ENCODE measurements at regions not wholly inside any gene's neighbourhood (a gene's known extent, or its start where the extent isn't known, plus 50 kb on each side); places are given as distances from the start of the nearest gene placed in this dataset.
A peak's percentile ranks its signal among the peaks of the same experiment; 100 is the strongest.
"Not testable (repeated sequence)": the region's sequence is repeated elsewhere in the genome, so short reads cannot be mapped to it uniquely, and the experiment has no call there.

DNA sequence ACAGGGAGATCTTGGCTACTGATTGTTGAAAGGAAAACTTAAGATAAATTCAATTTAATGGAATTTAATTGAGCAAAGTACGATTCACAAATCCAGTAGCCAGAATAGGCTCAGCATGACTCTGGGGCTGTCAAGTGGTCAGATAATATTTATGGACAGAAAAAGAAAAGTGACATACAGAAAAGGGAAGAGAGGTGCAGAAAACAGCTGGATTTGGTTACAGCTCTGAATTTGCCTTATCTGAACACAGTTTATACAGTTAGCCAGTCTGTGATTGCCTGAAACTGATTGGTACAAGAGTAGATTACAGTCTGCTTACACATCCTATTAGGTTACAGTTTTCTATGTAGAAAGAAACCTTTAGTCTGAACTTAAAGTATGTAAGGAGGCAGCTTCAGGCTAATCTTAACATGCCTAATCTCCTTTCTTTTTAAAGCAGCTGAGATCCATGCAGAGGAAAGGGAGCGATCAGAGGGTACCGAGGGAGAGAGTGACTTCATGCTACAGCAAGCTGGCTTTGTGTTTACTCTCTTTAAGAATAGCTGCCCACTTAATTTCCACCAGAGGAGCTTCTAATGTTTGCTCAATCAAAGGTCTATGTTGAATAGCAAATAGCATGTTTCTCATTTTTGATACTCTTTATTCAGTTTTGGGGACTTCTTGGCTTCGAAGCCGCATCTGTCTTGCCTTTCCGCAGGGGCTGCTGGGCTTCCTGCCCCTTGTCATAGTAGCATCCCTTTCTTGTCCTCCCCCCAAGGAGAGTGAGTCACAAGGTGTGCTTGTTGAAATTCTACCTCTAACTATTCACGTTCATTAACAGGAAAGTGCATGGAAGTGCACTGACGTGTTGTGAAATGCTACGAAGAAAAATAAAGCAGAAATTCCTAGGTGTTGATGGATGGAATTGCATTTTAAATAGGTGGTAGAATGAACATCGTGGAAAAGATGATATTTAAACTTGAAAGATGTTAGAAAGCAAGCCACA, 761.2 kb downstream of the TAF11L14 start:
- DNase-seq (ENCODE audit: low read depth in 4 of 4, low spot score in 3 of 4), result no peak

DNA sequence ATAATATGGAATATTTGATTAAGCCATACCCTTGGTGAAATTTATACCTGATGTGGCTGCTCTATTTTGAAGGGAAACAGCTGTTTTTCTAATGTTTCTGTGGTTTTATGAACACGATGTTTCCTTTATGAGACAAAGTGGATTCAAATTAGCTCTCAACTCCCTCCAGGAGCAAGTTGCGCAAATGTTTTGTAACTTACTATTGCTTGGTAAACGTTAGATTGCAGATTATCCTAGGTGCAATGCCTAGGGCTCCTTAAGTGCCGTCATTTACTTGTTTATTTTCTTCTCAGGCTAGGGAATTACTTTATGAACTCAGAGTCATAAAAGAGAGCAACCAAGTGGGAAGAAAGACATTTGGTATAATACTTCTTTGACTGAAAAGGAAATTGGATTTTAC, 763.1 kb downstream of the TAF11L14 start:
- DNase-seq (ENCODE audit: low read depth in 4 of 4, low spot score in 3 of 4), result no peak

DNA sequence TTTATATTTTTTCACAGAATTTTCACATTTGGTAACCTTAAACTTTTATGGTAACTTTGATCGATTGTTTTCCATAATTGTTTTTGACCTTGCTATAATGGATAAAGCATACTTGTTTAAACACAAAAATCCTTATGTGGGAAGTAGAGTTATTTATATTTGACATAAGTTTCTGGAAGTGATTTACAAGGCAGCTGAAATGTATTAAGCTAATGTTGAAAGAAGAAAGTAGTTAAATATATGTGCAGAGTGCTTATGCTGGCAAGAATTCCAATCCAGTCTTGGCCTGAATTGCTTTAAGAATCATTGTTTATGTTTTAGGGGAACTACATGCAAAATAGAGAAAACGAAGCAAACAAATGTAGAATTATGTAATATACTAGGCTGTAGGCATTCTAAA, 763.6 kb downstream of the TAF11L14 start:
- DNase-seq (ENCODE audit: low read depth in 4 of 4, low spot score in 3 of 4), result peak in 2 of 4 donors; percentile 14 to 31

DNA sequence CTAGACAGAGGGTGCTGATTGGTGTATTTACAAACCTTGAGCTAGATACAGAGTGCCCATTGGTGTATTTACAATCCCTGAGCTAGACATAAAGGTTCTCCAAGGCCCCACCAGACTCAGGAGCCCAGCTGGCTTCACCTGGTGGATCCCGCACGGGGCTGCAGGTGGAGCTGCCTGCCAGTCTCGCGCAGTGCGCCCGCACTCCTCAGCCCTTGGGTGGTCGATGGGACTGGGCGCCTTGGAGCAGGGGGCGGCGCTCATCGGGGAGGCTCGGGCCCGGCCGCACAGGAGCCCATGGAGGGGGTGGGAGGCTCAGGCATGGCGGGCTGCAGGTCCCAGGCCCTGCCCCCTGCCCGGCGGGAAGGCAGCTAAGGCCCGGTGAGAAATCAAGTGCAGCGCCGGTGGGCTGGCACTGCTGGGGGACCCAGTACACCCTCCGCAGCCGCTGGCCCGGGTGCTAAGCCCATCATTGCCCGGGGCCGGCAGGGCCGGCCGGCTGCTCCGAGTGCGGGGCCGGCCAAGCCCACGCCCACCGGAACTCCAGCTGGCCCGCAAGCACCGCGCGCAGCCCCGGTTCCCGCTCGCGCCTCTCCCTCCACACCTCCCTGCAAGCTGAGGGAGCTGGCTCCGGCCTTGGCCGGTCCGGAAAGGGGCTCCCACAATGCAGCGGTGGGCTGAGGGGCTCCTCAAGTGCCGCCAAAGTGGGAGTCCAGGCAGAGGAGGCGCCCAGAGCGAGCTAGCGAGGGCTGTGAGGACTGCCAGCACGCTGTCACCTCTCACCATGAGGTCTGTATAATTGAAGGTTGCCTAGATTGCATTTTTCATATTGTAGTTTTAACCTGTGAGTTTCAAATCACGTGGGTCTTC, 765.4 kb downstream of the TAF11L14 start:
- DNase-seq (ENCODE audit: low read depth in 4 of 4, low spot score in 3 of 4), result not testable (repeated sequence)

DNA sequence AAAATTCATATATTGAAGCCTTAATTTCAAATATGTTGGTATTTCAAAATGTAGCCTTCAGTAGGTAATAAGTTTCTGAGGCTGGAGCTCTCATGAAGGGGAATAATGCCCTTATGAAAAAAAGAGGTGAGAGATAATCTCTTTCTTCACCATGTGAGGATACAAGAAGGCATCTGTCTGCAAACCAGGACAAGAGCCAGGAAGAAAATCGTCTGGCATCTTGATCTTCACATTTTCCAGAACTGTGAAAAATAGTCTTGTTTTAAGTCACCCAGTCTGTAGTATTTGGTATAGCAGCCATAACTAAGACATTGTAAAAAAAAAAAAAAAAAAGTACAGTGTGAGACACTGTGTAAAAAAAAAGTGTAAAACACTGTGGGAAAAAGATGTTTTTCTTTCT, 768.9 kb downstream of the TAF11L14 start:
- no peak for DNase-seq (ENCODE audit: low read depth in 4 of 4, low spot score in 3 of 4)

DNA sequence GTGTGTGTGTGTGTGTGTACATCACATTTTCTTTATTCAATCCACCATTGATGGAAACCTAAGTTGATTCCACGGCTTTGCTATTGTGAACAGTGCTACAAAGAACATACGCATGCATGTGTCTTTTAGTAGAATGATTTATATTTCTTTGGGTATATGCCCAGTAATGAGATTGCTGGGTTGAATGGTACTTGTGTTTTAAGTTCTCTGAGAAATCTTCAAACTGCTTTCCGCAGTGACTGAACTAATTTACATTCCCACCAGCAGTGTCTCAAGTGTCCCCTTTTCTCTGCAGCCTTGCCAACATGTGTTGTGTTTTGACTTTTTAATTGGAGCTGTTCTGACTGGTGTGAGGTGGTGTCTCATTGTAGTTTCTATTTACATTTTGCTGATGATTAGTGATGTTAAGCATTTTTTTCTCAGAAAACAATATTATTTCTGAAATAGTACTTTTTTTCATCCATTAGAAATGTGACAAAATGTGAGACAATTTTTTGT, 769.7 kb downstream of the TAF11L14 start:
- no peak for DNase-seq (ENCODE audit: low read depth in 4 of 4, low spot score in 3 of 4)

DNA sequence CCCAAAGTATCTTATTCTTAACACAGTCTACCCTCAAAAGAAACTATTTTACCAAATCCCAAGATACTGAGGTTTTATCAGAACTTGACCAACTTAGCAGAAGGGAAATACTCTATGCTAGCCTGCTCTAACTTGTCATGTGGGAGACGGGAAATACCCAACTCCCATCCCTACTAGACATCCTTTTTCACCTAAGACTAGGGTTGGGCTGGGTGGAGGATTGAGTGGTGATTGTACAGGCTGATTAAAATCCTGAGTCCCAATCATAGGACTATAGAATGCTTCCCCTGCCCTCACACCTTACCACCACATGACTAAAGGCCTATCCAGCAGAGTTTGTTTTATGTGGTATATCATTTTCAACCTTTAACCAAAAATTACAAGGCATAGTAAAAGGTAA, 786.5 kb downstream of the TAF11L14 start:
- no peak for DNase-seq (ENCODE audit: low read depth in 4 of 4, low spot score in 3 of 4)

DNA sequence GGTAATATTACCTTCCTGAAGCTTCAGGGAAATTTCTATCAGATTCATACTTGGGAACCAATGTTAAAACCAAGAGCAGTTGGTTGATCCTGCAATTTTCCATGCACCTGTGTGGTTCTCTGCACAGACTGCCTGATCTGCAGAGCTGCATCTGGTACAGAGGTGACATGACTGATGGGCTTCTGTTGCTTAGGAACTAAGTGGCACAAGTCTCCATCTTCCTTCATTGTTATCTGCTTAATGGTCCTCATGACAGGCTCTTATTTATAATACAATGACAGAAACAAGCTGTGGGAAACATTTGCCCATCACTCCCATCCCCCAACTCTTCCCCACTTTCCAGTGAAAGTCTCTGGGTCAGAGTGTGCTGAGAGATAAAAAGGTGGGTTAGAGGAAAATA, 799.1 kb downstream of the TAF11L14 start:
- DNase-seq (ENCODE audit: low read depth in 4 of 4, low spot score in 3 of 4), result peak in 1 of 4 donors; percentile 6

DNA sequence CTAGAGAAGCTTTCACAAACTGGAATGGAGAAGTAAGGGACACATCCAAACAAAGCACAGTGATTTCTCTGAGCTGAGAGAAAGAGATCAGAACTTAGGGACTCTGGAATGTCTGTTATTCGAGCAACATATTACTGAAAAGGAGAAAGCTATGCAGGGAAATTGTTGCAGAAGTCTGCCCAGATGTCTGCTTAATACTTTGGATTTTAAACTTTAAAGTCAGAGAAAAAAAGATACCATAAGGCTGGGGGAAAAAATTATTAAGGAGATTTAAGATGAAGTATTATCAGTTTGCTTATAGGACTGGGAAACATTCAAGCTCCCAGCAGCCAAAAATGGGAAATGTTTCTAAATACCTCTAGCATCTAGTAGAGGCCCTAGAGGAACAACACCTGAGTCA, 803.9 kb downstream of the TAF11L14 start:
- DNase-seq (ENCODE audit: low read depth in 4 of 4, low spot score in 3 of 4), result no peak

DNA sequence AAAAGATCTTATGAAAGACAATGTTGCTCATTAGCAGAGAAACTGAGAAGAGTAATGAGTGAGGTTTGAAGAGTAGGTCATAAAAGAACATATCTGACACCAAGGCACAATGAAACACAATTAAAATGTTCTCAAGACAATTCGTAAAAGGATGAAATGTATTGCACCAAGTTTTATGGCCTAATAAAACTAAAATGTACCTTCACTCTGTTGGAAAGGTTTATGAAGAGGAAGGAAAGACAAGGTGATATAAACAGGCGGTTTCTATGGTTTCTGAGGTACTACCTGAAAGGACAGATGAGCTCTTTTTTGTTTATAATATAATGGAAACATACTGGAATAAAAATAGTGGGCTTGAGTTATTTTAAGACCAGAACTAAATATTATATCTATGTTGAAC, 821.3 kb downstream of the TAF11L14 start:
- DNase-seq (ENCODE audit: low read depth in 4 of 4, low spot score in 3 of 4), result no peak

DNA sequence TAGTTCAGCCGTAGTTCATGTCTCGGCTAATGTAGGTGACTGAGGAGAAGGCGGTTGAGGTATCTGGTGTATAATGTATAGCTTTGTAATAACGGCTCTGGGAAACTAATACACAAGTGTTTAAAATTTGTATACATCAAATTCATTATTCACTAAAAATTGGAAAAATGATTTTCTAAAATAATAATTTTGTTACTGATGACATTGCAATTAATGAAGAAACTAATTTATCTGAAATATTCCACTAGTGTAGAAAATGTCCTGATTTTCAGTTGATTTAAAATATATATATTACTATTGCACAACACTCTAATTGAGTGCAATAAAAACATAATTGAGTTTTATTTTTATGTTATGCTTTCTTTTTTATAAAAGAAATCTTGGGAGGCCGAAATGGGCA, 823.0 kb downstream of the TAF11L14 start:
- DNase-seq (ENCODE audit: low read depth in 4 of 4, low spot score in 3 of 4), result no peak

DNA sequence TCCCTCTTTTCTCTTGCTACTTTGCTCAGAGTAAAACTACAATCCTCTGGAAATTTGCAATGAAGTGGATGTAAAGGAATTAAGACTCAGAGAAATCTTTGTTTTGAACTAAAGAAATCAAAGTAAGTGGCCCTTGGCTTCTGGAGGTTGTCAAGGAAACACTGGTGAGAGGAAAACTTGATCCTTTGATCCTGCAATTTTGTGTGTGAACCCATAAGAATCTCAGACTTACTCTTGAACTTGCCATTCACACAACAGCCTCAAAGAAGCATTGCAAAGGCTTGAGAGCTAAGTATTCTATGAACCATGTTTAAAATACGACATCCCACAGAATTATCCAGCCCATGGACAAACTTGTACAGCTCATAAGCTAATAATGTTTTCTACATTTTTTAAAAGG, 827.5 kb downstream of the TAF11L14 start:
- DNase-seq (ENCODE audit: low read depth in 4 of 4, low spot score in 3 of 4), result no peak

DNA sequence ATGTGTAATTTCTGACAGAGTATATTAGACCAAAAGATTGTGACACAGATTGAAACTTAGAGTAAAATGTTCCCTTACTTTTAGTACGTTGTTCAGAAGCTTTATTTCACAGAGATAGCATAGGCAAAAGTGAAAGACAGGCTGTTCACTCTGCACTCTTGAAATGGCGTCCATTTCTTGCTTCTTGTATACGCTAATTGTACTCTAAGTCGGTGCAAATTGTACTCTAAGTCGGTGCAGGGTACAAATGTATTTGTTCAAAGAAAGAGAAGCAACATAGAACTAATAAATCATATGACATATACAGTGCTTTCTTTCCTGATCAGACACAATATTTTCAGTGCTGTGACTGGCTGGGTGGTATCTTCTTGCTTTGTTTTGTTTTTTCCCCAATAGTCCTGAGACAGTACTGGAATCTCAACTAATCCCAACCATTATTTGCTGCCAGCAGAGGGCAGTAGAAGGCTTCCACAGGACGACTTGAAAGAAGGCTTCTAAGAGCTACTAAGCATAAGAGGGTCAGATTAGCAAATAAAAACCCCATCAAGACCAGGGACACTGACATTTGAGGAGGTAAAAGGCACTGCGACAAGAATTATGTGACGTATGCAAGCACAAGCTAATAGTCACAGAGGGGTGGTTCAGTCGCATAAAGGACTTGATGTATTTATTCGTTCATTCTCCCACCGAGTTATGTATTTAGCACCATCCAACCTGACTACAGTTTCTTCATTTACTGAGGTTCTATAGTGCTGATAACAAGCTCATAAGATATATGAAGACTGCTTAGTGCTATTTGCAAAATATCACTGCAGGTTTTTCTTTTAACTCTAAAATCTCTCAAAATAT, 831.8 kb downstream of the TAF11L14 start:
- peak; percentile 25 to 46 (median 39) for DNase-seq (ENCODE audit: low read depth in 4 of 4, low spot score in 3 of 4)

DNA sequence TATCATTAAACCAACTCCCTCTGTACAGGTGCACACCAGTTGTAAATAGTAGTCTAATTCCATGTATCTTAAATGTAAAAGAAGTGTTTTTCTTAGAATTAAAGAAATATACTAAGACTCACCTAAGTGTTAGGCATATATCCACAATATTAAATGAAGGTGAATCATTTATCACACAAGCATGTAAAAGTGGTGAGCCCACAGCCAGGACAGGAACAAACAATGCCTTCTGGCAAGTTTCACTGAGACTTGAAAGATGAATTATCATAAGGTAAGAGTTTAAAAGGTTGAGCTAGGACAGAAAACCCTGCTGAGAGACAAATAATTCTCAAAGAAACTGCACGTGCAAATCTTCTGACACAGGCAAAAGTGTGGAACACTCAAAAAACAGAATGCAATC, 832.5 kb downstream of the TAF11L14 start:
- DNase-seq (ENCODE audit: low read depth in 4 of 4, low spot score in 3 of 4), result no peak

DNA sequence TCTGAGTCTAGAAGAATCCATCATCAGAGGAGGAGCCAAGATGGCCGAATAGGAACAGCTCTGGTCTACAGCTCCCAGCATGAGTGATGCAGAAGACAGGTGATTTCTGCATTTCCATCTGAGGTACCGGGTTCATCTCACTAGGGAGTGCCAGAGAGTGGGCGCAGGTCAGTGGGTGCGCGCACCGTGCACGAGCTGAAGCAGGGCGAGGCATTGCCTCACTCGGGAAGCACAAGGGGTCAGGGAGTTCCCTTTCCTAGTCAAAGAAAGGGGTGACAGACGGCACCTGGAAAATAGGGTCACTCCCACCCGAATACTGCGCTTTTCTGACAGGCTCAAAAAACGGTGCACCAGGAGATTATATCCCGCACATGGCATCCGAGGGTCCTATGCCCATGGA, 837.5 kb downstream of the TAF11L14 start:
- DNase-seq (ENCODE audit: low read depth in 4 of 4, low spot score in 3 of 4), result not testable (repeated sequence)

DNA sequence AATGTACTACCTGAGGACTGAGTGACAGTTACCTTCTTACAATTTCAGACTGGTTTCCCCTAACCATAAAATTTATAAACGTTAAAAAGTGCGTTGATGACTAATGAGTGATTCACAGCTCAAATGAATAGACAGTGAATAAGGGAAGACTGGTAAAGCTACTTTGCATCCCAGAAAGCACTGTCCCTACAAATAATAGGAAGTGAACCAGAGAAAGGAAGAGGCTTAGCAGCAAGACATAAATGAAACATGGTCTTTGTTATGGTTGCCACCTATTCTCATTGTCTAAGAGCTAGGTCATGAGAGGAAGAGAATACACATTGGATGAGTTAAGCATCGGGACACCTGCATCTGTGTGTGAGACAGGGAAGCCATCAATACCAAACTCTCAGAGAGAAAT, 849.2 kb downstream of the TAF11L14 start:
- no peak for DNase-seq (ENCODE audit: low read depth in 4 of 4, low spot score in 3 of 4)

DNA sequence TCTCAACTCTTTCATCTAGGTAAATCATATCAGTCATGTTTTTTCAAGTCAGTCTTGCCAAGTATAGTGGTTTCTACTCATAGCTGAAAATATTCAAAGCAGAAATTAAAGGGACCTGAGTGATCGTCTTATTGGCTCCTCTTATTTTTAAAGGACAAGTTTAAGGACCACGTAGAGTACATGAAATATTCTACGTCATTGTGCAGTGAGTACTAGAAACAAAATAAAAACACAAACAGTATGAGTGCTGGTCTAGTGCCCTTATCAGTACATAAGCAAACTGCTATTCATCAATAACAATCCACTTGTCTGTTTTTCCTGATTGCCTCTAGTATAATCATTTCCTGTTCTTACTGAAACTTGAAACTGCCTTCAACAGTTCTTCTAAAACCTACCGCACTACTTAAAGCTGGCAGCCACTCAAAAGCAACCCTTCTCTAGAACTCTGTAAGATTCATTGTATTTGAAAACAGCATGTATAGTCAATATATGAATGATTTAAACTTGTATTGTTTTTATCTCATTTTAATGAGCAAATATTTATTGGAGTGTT, 853.7 kb downstream of the TAF11L14 start:
- no peak for DNase-seq (ENCODE audit: low read depth in 4 of 4, low spot score in 3 of 4)

DNA sequence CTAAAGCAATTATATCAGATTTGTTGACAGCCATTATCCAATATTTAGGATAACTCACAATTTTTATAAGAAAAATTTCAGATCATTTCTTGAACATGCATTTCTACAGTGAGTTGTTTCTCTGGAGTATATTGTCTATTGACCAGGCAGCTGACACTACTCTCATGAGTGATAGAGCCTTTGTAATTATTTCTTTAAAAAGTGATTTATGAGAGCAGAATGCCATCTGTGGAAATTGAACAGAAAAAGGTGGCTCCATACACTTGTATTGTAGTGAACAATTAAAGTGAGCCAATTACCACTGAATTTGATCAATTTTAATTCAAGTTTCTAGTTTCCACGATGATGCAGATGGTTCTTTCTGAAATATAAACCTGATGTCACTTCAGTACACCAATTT, 855.4 kb downstream of the TAF11L14 start:
- DNase-seq (ENCODE audit: low read depth in 4 of 4, low spot score in 3 of 4), result no peak

DNA sequence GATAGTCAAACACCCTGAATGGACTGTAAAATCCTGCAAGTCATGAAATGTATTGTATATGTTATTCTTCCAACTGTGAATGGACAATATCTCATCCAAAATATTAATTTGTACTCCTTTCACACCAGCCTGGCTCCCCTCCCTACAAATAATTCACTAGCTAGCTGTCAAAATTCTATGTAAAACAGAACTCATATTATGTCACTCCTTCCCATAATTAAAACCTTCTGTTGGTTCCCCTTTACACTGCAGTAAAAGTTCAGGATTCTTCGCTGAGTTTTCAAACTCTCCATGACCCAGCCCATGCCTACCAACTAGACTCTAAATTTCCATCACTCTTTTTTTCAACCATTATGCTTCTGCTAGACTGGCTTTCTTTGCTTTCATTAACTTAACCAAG, 857.1 kb downstream of the TAF11L14 start:
- DNase-seq (ENCODE audit: low read depth in 4 of 4, low spot score in 3 of 4), result no peak

DNA sequence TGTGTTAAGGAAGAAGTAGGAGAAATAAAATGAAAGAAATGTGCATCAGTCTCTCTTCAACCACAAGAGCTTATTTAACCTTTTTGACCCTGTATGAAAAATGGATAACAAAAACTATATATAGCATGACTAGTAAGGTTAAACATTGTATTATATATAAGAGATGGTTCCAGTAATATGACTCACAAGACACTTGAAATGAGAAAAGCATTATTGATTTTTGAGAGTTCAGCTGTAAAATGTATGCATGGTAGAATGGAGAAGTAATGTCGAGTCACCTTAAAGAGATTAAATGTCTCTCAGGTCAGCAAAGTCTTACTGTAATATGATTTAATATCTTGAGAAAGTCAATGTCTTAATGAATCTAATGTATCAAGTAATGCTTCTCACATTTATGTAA, 860.9 kb downstream of the TAF11L14 start:
- DNase-seq (ENCODE audit: low read depth in 4 of 4, low spot score in 3 of 4), result no peak
